A673 (cell line): ENCODE measurements at regions not wholly inside any gene's neighbourhood (a gene's known extent, or its start where the extent isn't known, plus 50 kb on each side); places are given as distances from the start of the nearest gene placed in this dataset.

Experiments
- BruUV-seq: library from RNA; stranded (reverse); fragments of 400-500 nt; replicated peaks from 2 replicates; lab custom pipeline; 2021; lab: Mats Ljungman, UMichigan
- CTCF ChIA-PET: fragments of 300-600 bp; sonication (Branson Sonifier 250); formaldehyde crosslinking; loops from one replicate; lab custom pipeline; 2022; ENCODE audit warnings: antibody characterized with exemption; lab: Charles Lee
- POLR2A ChIA-PET: fragments of 300-600 bp; sonication (Branson Sonifier 250); formaldehyde crosslinking; loops from one replicate; lab custom pipeline; 2022; ENCODE audit warnings: antibody characterized with exemption; ENCODE audit not compliant: low non-redundant PET; lab: Charles Lee
- DNase-seq: peaks from one replicate; pipeline ENCODE4 v3.0.0-alpha.2; 2015; ENCODE audit warnings: low spot score
- H3K27ac ChIP-seq: fragments of 200-600 bp; sonication (generic); 2 replicates; pipeline ENCODE4 v1.5.1; 2016; ENCODE audit warnings: mixed run types, low read depth, mild to moderate bottlenecking, mixed read lengths, antibody characterized with exemption, low read length; ENCODE audit not compliant: poor library complexity, severe bottlenecking
- H3K27me3 ChIP-seq: fragments of 200-600 bp; sonication (generic); replicated peaks from 2 replicates; pipeline ENCODE4 v1.6.1; 2017; ENCODE audit warnings: mixed run types, low read depth, mild to moderate bottlenecking, mixed read lengths, antibody characterized with exemption, low read length; ENCODE audit not compliant: insufficient read depth, poor library complexity
- H3K36me3 ChIP-seq: fragments of 200-600 bp; sonication (generic); 2 replicates; pipeline ENCODE4 v1.6.1; 2016; ENCODE audit warnings: mixed run types, mild to moderate bottlenecking, mixed read lengths, antibody characterized with exemption, low read length; ENCODE audit not compliant: insufficient read depth, poor library complexity, severe bottlenecking
- H3K4me1 ChIP-seq: fragments of 200-600 bp; sonication (generic); 2 replicates; pipeline ENCODE4 v1.6.1; 2017; ENCODE audit warnings: mixed run types, mild to moderate bottlenecking, mixed read lengths, antibody characterized with exemption, low read length; ENCODE audit not compliant: insufficient read depth, poor library complexity, severe bottlenecking
- H3K4me3 ChIP-seq: fragments of 200-600 bp; sonication (generic); 2 replicates; pipeline ENCODE4 v1.5.1; 2016; ENCODE audit warnings: low read depth, mixed run types, mild to moderate bottlenecking, mixed read lengths, low read length; ENCODE audit not compliant: poor library complexity, severe bottlenecking
- H3K9me3 ChIP-seq: fragments of 200-600 bp; sonication (generic); 2 replicates; pipeline ENCODE4 v1.6.1; 2016; ENCODE audit warnings: mixed run types, low read depth, mild to moderate bottlenecking, mixed read lengths, antibody characterized with exemption, low read length; ENCODE audit not compliant: poor library complexity, severe bottlenecking
- EZH2 ChIP-seq: fragments of 200-600 bp; sonication (generic); IDR thresholded peaks from 2 replicates; pipeline ENCODE4 v1.6.1; 2017; ENCODE audit warnings: borderline replicate concordance, low read depth, mild to moderate bottlenecking, mixed read lengths, antibody characterized with exemption, low read length; ENCODE audit not compliant: poor library complexity, severe bottlenecking
- intact Hi-C: fragments of 100-400 bp; cut with micrococcal nuclease; formaldehyde crosslinking; loops from one replicate; pipeline ENCODE4 v1.10.0; 2022; ENCODE audit not compliant: unreplicated experiment
- TF ChIP-seq, protein P1 (sequence below): fragments of 300-800, 200-600 bp; sonication (generic); conservative IDR thresholded peaks from 2 replicates; pipeline ENCODE4 v1.5.1; 2017; ENCODE audit warnings: low read depth, mild to moderate bottlenecking, antibody characterized with exemption, low read length, moderate library complexity, mixed read lengths

DNA sequence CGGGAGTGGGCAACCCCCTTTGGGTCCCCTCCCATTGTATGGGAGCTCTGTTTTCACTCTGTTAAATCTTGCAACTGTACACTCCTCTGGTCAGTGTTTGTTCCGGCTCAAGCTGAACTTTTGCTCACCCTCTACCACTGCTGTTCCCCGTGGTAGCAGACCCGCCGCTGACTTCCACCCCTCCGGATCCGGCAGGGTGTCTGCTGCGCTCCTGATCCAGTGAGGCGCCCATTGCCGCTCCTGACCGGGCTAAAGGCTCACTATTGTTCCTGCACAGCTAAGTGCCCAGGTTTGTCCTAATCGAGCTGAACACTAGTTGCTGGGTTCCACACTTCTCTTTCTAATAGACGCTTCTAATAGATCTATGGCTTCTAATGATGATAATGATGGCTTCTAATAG, 488.6 kb downstream of the MRPL39 start:
- H3K9me3 ChIP-seq = peaks cover 9% of the 10 kb centered on the region
- POLR2A ChIA-PET = no interaction called here
- no peak for DNase-seq
- CTCF ChIA-PET = no interaction called here
- BruUV-seq = no TSS peak
- intact Hi-C loops = no loop called here
- TF ChIP-seq, protein P1, sequence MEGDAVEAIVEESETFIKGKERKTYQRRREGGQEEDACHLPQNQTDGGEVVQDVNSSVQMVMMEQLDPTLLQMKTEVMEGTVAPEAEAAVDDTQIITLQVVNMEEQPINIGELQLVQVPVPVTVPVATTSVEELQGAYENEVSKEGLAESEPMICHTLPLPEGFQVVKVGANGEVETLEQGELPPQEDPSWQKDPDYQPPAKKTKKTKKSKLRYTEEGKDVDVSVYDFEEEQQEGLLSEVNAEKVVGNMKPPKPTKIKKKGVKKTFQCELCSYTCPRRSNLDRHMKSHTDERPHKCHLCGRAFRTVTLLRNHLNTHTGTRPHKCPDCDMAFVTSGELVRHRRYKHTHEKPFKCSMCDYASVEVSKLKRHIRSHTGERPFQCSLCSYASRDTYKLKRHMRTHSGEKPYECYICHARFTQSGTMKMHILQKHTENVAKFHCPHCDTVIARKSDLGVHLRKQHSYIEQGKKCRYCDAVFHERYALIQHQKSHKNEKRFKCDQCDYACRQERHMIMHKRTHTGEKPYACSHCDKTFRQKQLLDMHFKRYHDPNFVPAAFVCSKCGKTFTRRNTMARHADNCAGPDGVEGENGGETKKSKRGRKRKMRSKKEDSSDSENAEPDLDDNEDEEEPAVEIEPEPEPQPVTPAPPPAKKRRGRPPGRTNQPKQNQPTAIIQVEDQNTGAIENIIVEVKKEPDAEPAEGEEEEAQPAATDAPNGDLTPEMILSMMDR = no peak
- TF ChIP-seq EZH2 = no peak
- no peaks in the 10 kb centered on the region for H3K27me3 ChIP-seq
- H3K36me3 ChIP-seq = no peaks in the 10 kb centered on the region
- H3K27ac ChIP-seq = no peak overlapping the region
- no peak overlapping the region for H3K4me3 ChIP-seq
- H3K4me1 ChIP-seq = no peaks in the 10 kb centered on the region

DNA sequence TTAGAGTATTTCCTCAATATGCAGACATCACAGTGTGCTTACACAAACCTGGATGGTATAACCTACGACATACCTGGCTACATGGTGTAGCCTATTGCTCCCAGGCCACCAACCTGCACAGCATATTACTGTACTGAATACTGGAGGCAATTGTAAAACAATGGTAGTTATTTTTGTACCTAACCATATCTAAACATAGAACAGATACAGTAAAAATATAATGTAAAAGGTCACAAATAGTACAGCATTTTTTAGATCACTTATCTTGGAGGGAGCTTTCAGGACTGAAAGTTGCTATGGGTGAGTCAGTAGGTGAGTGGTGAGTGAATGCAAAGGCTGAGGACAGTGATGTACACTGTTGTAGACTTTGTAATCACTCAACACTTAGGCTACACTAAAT, 492.3 kb downstream of the MRPL39 start:
- ChIA-PET CTCF (no interaction called here), POLR2A (no interaction called here)
- intact Hi-C loops = no loop called here
- H3K36me3 ChIP-seq = no peaks in the 10 kb centered on the region
- no peaks in the 10 kb centered on the region for H3K4me1 ChIP-seq
- TF ChIP-seq EZH2 = no peak
- TF ChIP-seq, protein P1 = no peak
- no TSS peak for BruUV-seq
- no peaks in the 10 kb centered on the region for H3K27me3 ChIP-seq
- H3K9me3 ChIP-seq = peaks cover 9% of the 10 kb centered on the region
- H3K27ac ChIP-seq = no peak overlapping the region
- no peak overlapping the region for H3K4me3 ChIP-seq
- no peak for DNase-seq

DNA sequence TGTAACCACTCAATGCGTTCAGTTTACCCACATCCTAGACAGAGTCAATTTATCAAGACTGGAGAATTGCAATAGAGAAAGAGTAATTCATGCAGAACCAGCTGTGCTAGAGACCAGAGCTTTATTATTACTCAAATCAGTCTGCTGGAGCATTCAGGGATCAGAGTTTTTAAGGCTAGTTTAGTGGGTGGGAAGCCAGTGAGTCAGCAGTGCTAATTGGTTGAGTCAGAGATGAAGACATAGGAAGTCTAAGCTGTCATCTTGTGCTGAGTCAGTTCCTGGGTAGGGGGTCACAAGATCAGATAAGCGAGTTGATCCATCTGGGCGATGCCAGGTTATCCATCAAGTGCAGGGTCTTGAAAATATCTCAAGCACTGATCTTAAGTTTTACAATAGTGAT, 499.6 kb downstream of the MRPL39 start:
- ChIA-PET POLR2A (no interaction called here), CTCF (no interaction called here)
- H3K9me3 ChIP-seq = no peaks in the 10 kb centered on the region
- TF ChIP-seq, protein P1 = no peak
- TF ChIP-seq EZH2 = no peak
- H3K4me3 ChIP-seq = no peak overlapping the region
- no peak overlapping the region for H3K27ac ChIP-seq
- peak; percentile 79 for DNase-seq
- intact Hi-C loops = no loop called here
- H3K36me3 ChIP-seq = no peaks in the 10 kb centered on the region
- H3K4me1 ChIP-seq = no peaks in the 10 kb centered on the region
- H3K27me3 ChIP-seq = no peaks in the 10 kb centered on the region
- BruUV-seq = no TSS peak
